Pulmonary artery endothelial cell (primary cell): ENCODE measurements at regions not wholly inside any gene's neighbourhood (a gene's known extent, or its start where the extent isn't known, plus 50 kb on each side); places are given as distances from the start of the nearest gene placed in this dataset.

Experiments used
- DNase-seq: peaks from one replicate; pipeline ENCODE4 v3.0.0-alpha.2; 2011; ENCODE audit warnings: low read depth, low spot score

- no peak for DNase-seq
Measured at GRCh38 chr1:82844911-82845827, 1044.4 kb downstream of the ADGRL2 start.

DNA sequence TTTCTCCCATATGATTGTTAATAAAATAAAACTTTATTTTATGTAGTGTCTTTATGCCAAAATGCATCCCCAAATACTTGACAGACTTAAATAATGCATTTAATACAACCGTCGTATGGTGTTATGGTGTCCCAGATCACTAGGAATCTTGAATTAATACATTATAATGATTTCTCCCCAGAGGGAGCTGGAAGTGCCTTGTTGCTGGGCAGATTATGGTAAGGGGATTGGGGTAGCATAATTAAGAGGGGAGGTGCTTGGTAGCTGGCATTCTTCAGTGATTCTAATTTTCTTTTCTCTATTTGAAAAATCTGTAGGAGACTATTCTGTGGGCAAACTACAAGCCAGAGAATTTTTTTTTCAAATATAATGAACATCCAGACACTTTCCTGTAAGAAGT, 1043.7 kb downstream of the ADGRL2 start:
- DNase-seq = no peak

GRCh38 chr1:82843876-82844275, 1043.1 kb downstream of the ADGRL2 start:
- DNase-seq = no peak

GRCh38 chr1:82840192-82840591, 1039.5 kb downstream of the ADGRL2 start:
- no peak for DNase-seq

- peak; percentile 1 for DNase-seq
Measured at GRCh38 chr1:82837766-82838465, 1037.2 kb downstream of the ADGRL2 start.

DNA sequence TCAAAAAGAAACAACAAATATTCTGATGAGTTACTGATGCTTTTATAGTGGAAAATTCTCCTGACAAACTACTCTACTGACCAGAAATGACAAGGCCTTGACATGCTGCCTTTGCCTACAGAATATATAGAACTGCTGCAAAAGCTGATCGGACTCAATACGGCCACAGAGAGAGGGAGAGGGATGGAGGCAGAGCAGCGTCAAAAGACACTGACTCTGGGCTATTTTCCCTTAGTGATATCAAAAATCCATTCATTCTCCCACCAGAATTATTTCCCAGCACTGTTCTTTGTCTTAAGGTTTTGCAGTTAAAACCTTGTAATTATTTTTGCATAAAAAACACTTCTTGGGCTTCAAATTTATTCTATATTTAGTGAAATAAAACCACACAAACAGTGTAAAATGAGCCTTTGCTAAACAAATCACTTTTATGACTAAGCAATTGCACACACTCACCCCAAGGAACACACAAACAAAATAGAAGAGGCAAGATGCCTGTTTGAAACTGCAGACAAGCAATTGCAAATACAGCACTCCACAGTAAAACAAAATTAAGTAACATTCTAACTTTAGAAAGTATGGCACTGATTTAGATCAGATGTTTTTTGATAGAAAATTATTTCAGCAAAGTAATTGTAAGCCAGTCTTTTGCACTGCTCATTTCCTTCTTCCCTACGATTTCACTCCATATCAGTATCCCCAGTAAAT, 1036.4 kb downstream of the ADGRL2 start:
- DNase-seq = no peak

- DNase-seq = no peak
Measured at GRCh38 chr1:82836213-82836972, 1035.7 kb downstream of the ADGRL2 start.

DNA sequence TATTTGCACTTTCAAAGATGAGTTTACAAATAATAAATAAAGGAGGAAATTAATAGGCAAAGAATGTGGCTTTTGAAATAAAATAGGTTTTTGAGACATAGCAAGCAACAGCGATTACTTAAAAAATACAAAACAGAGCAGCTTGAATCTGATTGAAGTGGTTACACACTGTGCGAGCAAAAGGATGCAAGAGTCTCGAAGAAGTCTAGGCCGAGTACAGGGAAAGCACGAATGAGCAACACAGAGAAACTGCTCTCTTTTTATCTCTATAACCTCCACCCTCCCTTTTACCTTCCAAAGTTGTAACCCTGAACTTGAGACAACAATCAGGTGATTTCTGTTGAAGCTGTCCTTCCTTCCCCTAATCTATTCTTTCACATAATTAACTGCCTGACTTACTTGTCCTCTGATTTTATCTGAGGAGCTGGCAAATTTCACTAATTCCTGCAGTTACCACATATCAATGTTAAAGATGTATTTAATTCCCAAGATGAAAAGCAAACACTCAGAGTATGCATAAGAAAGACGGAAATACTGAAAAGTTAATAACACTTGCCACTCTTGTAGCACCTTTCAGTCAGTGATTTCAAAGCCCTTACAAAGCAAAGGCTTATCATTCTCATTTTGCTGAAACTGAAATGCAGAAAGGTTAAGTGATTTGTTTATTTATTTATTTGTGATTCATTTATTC, 1030.1 kb downstream of the ADGRL2 start:
- DNase-seq = no peak

DNA sequence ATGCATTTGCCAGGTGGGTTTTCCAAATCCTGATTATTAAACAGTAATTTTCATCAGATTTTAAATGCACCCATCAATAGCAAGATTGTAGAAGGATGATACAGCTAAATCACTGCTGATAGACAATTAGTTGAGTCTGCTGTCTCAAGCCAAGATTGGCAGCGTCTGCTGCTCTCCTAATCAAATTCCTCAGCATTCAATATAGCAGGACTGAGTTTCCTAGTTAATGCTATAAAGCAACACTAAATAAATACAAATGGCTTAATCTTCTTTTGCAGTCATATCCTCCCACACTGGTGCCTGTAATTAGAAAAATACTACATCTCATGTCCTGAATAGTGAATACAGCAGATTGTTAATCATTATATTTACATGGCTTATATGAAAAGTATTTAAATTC, 1028.8 kb downstream of the ADGRL2 start:
- DNase-seq = no peak

DNA sequence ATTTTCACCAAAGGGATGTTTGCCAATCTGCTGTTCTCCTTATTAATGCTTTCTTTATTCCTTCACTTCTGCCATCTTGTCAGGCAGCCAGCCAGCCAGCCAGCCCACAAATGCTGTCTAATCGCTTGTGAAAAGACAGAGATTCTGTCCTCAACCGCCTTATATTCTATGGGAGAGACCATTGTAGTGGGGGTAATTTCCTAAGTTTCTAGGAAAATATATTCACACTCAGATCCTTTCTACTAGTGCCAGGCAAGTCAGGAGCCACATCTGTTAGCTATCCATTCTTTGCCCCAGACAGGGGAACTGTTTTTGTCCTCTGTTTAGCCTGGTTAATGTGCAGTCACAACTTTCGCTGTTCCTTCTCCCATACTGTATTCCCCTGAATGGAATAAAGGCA, 1023.1 kb downstream of the ADGRL2 start:
- no peak for DNase-seq

GRCh38 chr1:82820816-82821215, 1020.1 kb downstream of the ADGRL2 start:
- no peak for DNase-seq

- DNase-seq = no peak
Measured at GRCh38 chr1:82819234-82819633, 1018.5 kb downstream of the ADGRL2 start.

DNA sequence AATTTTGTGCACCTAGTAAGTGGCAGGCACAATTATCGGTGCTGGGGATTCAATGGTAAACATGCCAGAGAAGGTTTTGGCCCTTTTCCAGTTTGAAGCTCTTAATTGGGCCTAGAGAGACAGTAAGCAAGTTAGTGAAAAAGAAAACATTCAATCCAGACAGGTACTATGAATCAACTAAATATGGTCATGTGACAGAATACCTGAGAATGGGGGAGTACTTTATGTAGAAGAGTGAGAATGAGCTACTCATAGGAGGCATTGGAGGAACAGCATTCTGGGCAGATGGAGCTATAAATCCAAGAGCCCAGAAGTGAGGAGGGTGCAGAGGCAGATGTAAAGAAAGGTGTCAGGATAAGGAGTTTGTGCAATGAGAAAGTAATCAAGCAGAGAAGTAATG, 1017.9 kb downstream of the ADGRL2 start:
- no peak for DNase-seq

- DNase-seq = no peak
Measured at GRCh38 chr1:82813386-82813785, 1012.7 kb downstream of the ADGRL2 start.

DNA sequence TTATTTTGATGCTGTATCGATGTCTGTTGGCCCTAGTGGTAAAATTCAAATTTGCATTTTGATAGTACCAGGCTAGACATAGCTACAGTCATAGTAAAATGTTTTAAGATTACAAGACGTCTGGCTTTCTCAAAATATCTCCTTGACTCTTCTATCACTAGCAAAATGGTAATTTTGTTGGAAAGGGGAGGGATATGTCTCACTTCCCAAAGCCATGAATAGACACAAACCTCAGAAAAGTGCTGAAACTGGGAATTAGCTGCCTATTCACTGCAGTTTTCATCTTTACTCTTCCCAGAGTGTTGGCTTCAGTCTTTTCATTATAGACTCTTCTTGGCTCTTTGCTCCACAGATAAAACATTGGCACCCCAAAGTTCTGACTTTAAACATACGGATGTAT, 1009.9 kb downstream of the ADGRL2 start:
- no peak for DNase-seq

DNA sequence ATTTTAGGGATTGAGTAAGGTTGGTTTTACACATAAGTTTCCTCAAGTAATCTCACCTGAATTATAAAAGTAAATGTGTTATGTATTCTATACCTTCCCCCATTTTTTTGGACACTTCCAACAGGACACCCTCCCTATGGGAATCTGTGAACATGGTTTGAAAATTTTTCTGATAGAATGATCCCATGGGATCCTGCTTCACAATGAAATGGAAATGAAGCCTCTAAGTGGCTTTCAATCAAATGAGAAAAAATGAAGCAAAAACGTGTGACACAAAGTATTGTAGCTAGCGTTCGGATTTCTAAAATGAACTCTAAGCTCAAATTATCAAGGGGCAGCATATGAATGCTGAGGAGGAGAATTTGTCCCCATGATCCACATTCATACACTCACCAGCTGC, 1006.8 kb downstream of the ADGRL2 start:
- DNase-seq = no peak

- no peak for DNase-seq
Measured at GRCh38 chr1:82806133-82806532, 1005.4 kb downstream of the ADGRL2 start.

DNA sequence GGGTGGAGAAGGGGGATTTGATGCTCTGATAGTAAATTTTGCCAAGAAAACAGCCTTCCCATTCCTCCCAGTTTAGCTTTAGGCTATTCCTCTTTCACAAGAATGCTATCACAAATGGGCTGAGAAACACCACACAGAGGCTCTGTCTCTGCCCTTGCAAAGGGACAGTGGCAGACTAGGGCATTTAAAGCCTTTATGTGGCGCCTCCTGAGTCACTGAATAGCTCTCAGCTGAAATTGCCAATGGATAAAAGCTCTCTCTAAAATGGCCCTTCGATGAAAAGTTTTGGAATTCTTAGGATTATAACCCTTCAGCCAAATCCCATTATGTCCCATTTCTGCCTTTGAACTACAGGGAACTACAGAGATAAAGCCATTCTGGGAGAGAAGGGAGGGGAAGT, 1000.4 kb downstream of the ADGRL2 start:
- no peak for DNase-seq

- DNase-seq = no peak
Measured at GRCh38 chr1:82800721-82801120, 1000.0 kb downstream of the ADGRL2 start.

- no peak for DNase-seq
Measured at GRCh38 chr1:82799261-82799660, 998.5 kb downstream of the ADGRL2 start.
